Esophagus (tissue), 2 donors: ENCODE measurements at regions not wholly inside any gene's neighbourhood (a gene's known extent, or its start where the extent isn't known, plus 50 kb on each side); places are given as distances from the start of the nearest gene placed in this dataset.
"Not testable (repeated sequence)": the region's sequence is repeated elsewhere in the genome, so short reads cannot be mapped to it uniquely, and the experiment has no call there.

Source experiments
- H3K27ac ChIP-seq, 2 donors: one replicate each; pipeline ENCODE4 v1.5.1; 2013; ENCODE audit warnings: low read depth in 2 of 2, mild to moderate bottlenecking in 2 of 2, inconsistent platforms in 1 of 2, low read length in 1 of 2, moderate library complexity in 1 of 2
- H3K27me3 ChIP-seq, 2 donors: one replicate each; pipeline ENCODE4 v1.6.1; 2013; ENCODE audit warnings: low read length in 2 of 2, control low read depth in 1 of 2, mild to moderate bottlenecking in 1 of 2; ENCODE audit not compliant: insufficient read depth in 2 of 2, control insufficient read depth in 1 of 2
- H3K36me3 ChIP-seq, 2 donors: one replicate each; pipeline ENCODE4 v1.6.1; 2013; ENCODE audit warnings: low read length in 1 of 2; ENCODE audit not compliant: control insufficient read depth in 2 of 2, insufficient read depth in 2 of 2
- H3K4me1 ChIP-seq, 2 donors: one replicate each; pipeline ENCODE4 v1.6.1; 2013; ENCODE audit warnings: low read length in 1 of 2; ENCODE audit not compliant: control insufficient read depth in 2 of 2, insufficient read depth in 2 of 2
- H3K4me3 ChIP-seq, 2 donors: one replicate each; pipeline ENCODE4 v1.5.1; 2013; ENCODE audit warnings: low read length in 2 of 2, mild to moderate bottlenecking in 2 of 2, low read depth in 1 of 2, moderate library complexity in 1 of 2
- H3K9me3 ChIP-seq, 2 donors: one replicate each; pipeline ENCODE4 v1.6.1; 2013; ENCODE audit warnings: mild to moderate bottlenecking in 2 of 2, low read depth in 1 of 2, low read length in 1 of 2, moderate library complexity in 1 of 2; ENCODE audit not compliant: control insufficient read depth in 2 of 2, insufficient read depth in 1 of 2
- WGBS, 2 donors: extraction: QIAGEN DNeasy Blood & Tissue Kit; methylation state at CpG; one replicate each; pipeline ENCODE4 v1.1.7; 2013; 5-methylcytosine and 5-hydroxymethylcytosine counted together
- donor health status: healthy with polysubstance abuse.
- donor health status: Bipolar disorder and iron deficiency.

DNA sequence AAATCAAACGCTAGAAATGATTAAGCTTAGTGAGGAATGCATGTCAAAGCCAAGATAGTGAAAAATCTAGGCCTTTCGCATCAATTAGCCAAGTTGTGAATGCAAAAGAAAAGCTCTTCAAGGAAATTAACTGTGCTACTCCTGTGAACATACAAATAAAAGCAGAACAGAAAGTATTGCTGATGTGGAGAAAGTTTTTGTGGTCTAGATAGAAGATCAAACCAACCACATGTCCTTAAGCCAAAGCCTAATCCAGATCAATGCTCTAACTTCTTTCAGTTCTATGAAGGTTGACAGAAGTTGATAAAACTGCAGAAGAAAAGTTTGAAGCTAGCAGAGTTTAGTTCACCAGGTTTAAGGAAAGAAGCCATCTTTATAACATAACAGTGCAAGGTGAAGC, 1044.6 kb downstream of the CDH11 start:
- 81% methylated on average over 2 of the region's 2 CpGs for WGBS, 2 donors
- H3K36me3 ChIP-seq: no peaks in the 10 kb centered on the region
- H3K27ac ChIP-seq: no peak overlapping the region
- no peaks in the 10 kb centered on the region for H3K9me3 ChIP-seq
- no peaks in the 10 kb centered on the region for H3K27me3 ChIP-seq
- no peak overlapping the region for H3K4me3 ChIP-seq
- no peaks in the 10 kb centered on the region for H3K4me1 ChIP-seq

DNA sequence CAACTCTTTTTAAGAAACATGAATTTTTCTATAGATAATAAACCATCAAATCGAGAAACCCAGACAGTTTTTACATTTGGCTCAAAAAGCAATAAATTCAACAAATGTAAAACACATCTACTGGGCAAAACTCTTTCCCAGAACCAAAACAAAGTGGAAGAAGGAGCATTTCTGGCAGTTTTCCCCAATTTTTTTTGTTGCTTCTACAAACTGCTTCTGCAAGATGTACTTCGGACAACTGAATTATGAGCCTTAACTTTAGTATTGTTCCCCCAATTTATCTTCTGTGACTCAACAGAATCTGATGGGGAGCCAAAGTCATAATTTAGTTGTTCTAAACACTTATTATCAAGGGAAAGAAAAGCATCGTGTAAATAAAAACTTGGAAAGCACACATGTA, 1047.2 kb downstream of the CDH11 start:
- no peaks in the 10 kb centered on the region for H3K36me3 ChIP-seq
- no peak overlapping the region for H3K4me3 ChIP-seq
- 56 to 63% methylated on average over 3 of the region's 3 CpGs for WGBS, 2 donors

DNA sequence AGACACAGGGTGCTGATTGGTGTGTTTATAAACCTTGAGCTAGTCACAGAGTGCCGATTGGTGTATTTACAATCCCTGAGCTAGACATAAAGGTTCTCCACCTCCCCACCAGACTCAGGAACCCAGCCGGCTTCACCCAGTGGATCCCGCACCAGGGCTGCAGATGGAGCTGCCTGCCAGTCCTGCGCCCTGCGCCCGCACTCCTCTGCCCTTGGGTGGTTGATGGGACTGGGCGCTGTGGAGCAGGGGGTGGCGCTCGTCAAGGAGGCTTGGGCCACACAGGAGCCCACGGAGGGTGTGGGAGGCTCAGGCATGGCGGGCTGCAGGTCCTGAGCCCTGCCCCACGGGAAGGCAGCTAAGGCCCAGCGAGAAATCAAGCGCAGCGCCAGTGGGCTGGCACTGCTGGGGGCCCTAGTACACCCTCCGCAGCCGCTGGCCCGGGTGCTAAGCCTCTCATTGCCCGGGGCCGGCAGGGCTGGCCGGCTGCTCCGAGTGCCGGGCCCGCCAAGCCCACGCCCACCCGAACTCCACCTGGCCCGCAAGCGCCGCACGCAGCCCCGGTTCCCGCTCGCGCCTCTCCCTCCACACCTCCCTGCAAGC, 1049.6 kb downstream of the CDH11 start:
- not testable (repeated sequence) for H3K9me3 ChIP-seq, H3K36me3 ChIP-seq, H3K27ac ChIP-seq, H3K27me3 ChIP-seq, H3K4me1 ChIP-seq, H3K4me3 ChIP-seq
- 94% methylated on average over 30 to 34 of the region's 34 CpGs for WGBS, 2 donors

More for the DNA sequence above, 1047.2 kb downstream of the CDH11 start:
- no peak overlapping the region for H3K27ac ChIP-seq
- H3K4me1 ChIP-seq: no peaks in the 10 kb centered on the region
- no peaks in the 10 kb centered on the region for H3K27me3 ChIP-seq
- no peaks in the 10 kb centered on the region for H3K9me3 ChIP-seq

DNA sequence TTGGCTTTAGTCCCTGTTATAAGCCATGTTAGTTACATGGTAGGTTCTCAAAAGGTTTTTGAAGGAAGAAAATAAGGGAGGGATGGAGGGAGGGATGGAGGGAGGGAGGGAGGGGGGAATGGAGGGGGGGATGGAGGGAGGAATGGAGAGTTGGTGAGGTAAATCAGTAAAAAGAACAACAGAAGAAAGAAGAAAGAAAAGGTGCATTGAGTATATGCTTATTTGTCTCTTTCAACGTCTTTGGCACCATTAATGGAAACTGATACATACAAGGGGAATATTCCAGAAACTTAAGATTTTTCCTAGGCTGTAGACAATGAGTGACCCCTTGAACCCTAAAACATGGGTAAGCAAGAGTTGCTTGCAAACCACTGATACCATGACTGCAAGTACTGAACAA, 1056.3 kb downstream of the CDH11 start:
- H3K27me3 ChIP-seq: no peaks in the 10 kb centered on the region
- WGBS, 2 donors: 74 to 87% methylated on average over 1 of the region's 1 CpG
- H3K36me3 ChIP-seq: no peaks in the 10 kb centered on the region
- H3K4me3 ChIP-seq: no peak overlapping the region
- H3K9me3 ChIP-seq: no peaks in the 10 kb centered on the region
- H3K27ac ChIP-seq: no peak overlapping the region
- H3K4me1 ChIP-seq: no peaks in the 10 kb centered on the region

DNA sequence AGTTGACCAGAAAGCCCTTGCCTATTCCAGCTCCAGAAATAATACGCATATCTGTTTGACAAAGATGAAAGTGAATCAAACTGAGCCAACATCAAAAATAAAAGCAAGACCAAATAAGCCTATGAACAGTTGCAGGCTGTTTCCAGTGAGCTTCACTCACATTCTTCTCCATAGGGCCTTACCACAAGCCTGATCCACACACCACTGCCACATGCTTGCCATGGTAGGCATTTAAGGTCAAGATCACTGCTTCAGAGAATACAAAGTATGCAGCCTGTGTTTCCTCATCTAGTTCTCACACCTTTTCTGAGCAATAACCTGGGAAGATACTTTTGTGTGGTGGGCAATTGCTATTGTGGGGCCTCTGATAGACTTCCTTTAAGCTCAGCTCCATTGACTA, 1060.2 kb downstream of the CDH11 start:
- no peaks in the 10 kb centered on the region for H3K36me3 ChIP-seq
- no peaks in the 10 kb centered on the region for H3K4me1 ChIP-seq
- 90 to 95% methylated on average over 1 of the region's 1 CpG for WGBS, 2 donors
- H3K9me3 ChIP-seq: no peaks in the 10 kb centered on the region
- H3K4me3 ChIP-seq: no peak overlapping the region
- no peaks in the 10 kb centered on the region for H3K27me3 ChIP-seq
- no peak overlapping the region for H3K27ac ChIP-seq

DNA sequence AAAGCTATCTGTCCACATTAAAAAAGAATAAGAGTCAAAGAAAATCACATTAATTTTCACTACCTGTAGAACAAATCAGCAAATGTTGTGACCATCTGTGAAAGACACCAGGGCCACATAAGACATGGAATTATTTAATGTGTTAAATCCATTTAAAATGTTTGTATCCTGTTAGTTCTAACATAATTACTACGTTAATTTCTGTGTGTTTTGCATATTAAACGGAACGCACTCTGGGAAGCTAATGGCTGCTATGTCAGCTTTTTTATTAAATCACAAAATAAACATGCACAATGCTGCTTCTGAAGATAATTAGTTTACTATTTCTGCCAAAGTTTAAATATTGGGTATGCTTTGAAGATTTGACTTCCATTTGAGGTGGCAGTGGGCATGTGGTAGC, 1061.2 kb downstream of the CDH11 start:
- H3K27ac ChIP-seq: no peak overlapping the region
- no peak overlapping the region for H3K4me3 ChIP-seq
- WGBS, 2 donors: 88 to 94% methylated on average over 3 of the region's 3 CpGs
- no peaks in the 10 kb centered on the region for H3K9me3 ChIP-seq
- no peaks in the 10 kb centered on the region for H3K4me1 ChIP-seq
- H3K36me3 ChIP-seq: no peaks in the 10 kb centered on the region
- no peaks in the 10 kb centered on the region for H3K27me3 ChIP-seq

DNA sequence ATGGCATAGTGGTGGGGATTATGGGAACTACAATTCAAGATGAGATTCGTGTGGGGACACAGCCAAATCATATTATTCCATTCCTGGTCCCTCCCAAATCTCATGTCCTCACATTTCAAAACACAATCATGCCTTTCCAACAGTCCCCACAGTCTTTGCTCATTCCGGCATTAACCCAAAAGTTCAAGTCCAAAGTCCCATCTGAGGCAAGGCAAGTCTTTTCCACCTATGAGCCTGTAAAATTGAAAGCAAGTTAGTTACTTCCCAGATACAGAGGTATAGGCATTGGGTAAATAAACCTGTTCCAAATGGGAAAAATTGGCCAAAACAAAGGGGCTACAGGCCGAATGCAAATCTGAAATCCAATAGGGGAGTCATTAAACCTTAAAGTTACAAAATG, 1063.2 kb downstream of the CDH11 start:
- WGBS, 2 donors: 78 to 80% methylated on average over 3 of the region's 3 CpGs
- Histone ChIP-seq H3K27ac (no peak overlapping the region), H3K27me3 (no peaks in the 10 kb centered on the region), H3K4me3 (no peak overlapping the region), H3K4me1 (no peaks in the 10 kb centered on the region), H3K9me3 (no peaks in the 10 kb centered on the region), H3K36me3 (no peaks in the 10 kb centered on the region)

DNA sequence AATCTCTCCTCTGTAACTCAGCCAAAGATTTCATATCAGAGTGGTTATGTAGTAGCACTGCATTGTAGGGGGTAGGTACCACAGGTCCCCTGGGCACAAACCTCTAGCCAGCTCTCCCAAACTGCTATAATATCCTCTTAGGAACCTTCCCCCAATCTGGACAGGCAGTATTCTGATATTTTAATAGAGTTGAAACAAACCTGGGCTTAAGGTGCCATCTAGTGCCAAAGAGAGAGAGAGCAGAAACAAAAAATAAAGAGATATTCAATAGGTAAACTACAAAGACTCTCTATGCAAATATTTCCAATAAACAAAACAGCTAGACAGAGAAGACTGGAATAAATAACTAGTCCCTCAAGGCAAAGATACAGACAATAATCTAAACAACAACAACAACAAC, 1070.0 kb downstream of the CDH11 start:
- no peaks in the 10 kb centered on the region for H3K27me3 ChIP-seq
- no peaks in the 10 kb centered on the region for H3K4me1 ChIP-seq

DNA sequence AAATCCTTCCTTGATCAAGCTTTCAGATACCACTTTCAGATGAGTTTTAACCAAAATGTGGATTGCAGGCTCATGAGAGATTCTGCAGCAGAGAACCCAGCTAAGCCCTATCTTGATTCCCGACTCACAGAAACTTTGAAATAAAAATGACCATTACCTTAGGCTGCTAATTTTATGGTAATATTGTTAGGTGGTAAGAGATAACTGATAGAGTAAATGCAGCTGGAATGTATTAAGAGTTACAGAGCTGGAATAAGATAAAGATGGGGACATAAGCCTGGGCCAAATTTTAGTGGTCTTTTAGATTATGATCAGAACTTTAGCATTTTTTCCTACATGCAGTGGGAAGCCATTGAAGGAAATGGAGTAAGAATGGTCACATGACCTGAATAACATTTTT, 1074.0 kb downstream of the CDH11 start:
- no peak overlapping the region for H3K27ac ChIP-seq
- no peaks in the 10 kb centered on the region for H3K36me3 ChIP-seq
- H3K4me1 ChIP-seq: no peaks in the 10 kb centered on the region
- WGBS, 2 donors: 90 to 92% methylated on average over 1 of the region's 1 CpG
- H3K27me3 ChIP-seq: no peaks in the 10 kb centered on the region
- no peaks in the 10 kb centered on the region for H3K9me3 ChIP-seq
- no peak overlapping the region for H3K4me3 ChIP-seq

More for the DNA sequence above, 1070.0 kb downstream of the CDH11 start:
- no peak overlapping the region for H3K4me3 ChIP-seq
- H3K9me3 ChIP-seq: no peaks in the 10 kb centered on the region
- no peak overlapping the region for H3K27ac ChIP-seq
- no peaks in the 10 kb centered on the region for H3K36me3 ChIP-seq

DNA sequence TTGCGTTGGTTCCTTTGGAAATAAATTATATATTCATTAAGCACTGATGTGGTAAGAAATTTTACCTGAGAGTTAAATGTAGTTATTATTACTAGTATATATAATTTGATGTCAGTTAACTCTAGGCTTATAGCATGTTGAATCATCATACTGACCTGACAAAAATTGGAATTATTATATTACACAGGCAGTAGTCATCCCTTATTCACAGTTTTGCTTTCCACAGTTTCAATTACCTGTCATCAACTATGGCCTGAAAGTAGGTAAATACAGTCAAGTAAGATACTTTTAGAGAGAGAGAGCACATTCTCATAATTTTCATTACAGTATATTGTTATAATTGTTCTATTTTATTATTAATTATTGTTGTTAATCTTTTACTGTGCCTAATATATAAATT, 1074.7 kb downstream of the CDH11 start:
- H3K4me1 ChIP-seq: no peaks in the 10 kb centered on the region
- H3K27me3 ChIP-seq: no peaks in the 10 kb centered on the region
- no peak overlapping the region for H3K27ac ChIP-seq
- no peaks in the 10 kb centered on the region for H3K9me3 ChIP-seq
- H3K4me3 ChIP-seq: no peak overlapping the region
- no peaks in the 10 kb centered on the region for H3K36me3 ChIP-seq
- 95% methylated on average over 1 of the region's 1 CpG for WGBS, 2 donors
